GM12878 (cell line): ENCODE measurements at regions not wholly inside any gene's neighbourhood (a gene's known extent, or its start where the extent isn't known, plus 50 kb on each side); places are given as distances from the start of the nearest gene placed in this dataset.

ENCODE experiments used
- ATAC-seq: fragments of 200-7000 bp; cut with Tn5 transposase; 3 replicates; pipeline ENCODE4 v1.9.1; 2020; ENCODE audit warnings: mild to moderate bottlenecking, moderate library complexity
- BruUV-seq: library from RNA; stranded (reverse); fragments of 400-500 nt; replicated peaks from 2 replicates; lab custom pipeline; 2021; lab: Mats Ljungman, UMichigan
- CTCF ChIA-PET: fragments of 300-600 bp; sonication (Branson Sonifier 250); formaldehyde crosslinking; extraction: SDS; loops from one replicate; lab custom pipeline; 2021; ENCODE audit warnings: inconsistent platforms; lab: Yijun Ruan, JAX
- POLR2A ChIA-PET: fragments of 350-600 bp; formaldehyde crosslinking; extraction: SDS; loops from one replicate; lab custom pipeline; 2021; ENCODE audit warnings: inconsistent platforms; lab: Charles Lee
- RAD21 ChIA-PET: fragments of 300-600 bp; sonication (Branson Sonifier 250); formaldehyde crosslinking; loops from one replicate; lab custom pipeline; 2023; ENCODE audit warnings: antibody characterized with exemption; ENCODE audit not compliant: unreplicated experiment; lab: Charles Lee
- SMC1A ChIA-PET: fragments of 300-600 bp; sonication (Branson Sonifier 250); formaldehyde crosslinking; loops from one replicate; lab custom pipeline; 2023; ENCODE audit not compliant: unreplicated experiment, uncharacterized antibody; lab: Charles Lee
- DNase-seq: peaks from one replicate; pipeline ENCODE4 v3.0.0-alpha.2; 2011; ENCODE audit warnings: low read depth, low spot score
- FAIRE-seq: peaks from 3 replicates; lab custom pipeline; 2011; peaks lifted over from hg19 to GRCh38; lab: Jason Lieb, UNC
- H2AFZ ChIP-seq: 2 replicates; pipeline ENCODE4 v1.6.0; 2011; ENCODE audit warnings: low read depth, low read length, control low read depth; ENCODE audit not compliant: control insufficient read depth
- H3K27ac ChIP-seq: 2 replicates; pipeline ENCODE4 v1.5.1; 2011; ENCODE audit warnings: control low read depth; ENCODE audit not compliant: control insufficient read depth, insufficient read depth
- H3K27me3 ChIP-seq, 2 experiments: replicated peaks in 1 of 2; 2 replicates each; pipeline versions ENCODE4 v1.6.0 to v1.6.1; 2011; ENCODE audit warnings: low read length in 1 of 2; ENCODE audit not compliant: control insufficient read depth in 2 of 2, insufficient read depth in 2 of 2
- H3K36me3 ChIP-seq, 2 experiments: 2 replicates each; pipeline ENCODE4 v1.5.1; 2011; ENCODE audit warnings: low read length in 1 of 2; ENCODE audit not compliant: control insufficient read depth in 2 of 2, insufficient read depth in 2 of 2
- H3K4me1 ChIP-seq: 2 replicates; pipeline ENCODE4 v1.6.1; 2011; ENCODE audit warnings: mild to moderate bottlenecking, low read length, moderate library complexity, mixed read lengths; ENCODE audit not compliant: control insufficient read depth, insufficient read depth
- H3K4me2 ChIP-seq: 2 replicates; pipeline ENCODE4 v1.6.0; 2011; ENCODE audit warnings: control low read depth; ENCODE audit not compliant: control insufficient read depth, insufficient read depth
- H3K4me3 ChIP-seq: fragments of 200-600 bp; sonication (generic); 2 replicates; pipeline ENCODE4 v1.5.1; 2016
- H3K79me2 ChIP-seq: 2 replicates; pipeline ENCODE4 v1.6.0; 2011; ENCODE audit warnings: low read length; ENCODE audit not compliant: control insufficient read depth, insufficient read depth
- H3K9ac ChIP-seq: 2 replicates; pipeline ENCODE4 v1.8.0; 2011; ENCODE audit warnings: low read length, control low read depth, mixed read lengths; ENCODE audit not compliant: control insufficient read depth, insufficient read depth
- H3K9me3 ChIP-seq: replicated peaks from 3 replicates; pipeline ENCODE4 v1.5.1; 2011; ENCODE audit warnings: mild to moderate bottlenecking, low read length; ENCODE audit not compliant: control insufficient read depth, insufficient read depth
- H4K20me1 ChIP-seq: 2 replicates; pipeline ENCODE4 v1.6.0; 2011; ENCODE audit not compliant: control insufficient read depth, insufficient read depth
- CEBPB ChIP-seq, 2 experiments: fragments of 150-350 bp in 1 of 2; IDR thresholded peaks; 2 replicates each; pipeline ENCODE4 v1.6.1; 2012 to 2014; ENCODE audit warnings: low read depth in 2 of 2, low read length in 2 of 2, borderline replicate concordance in 1 of 2, inconsistent platforms in 1 of 2
- IRF5 ChIP-seq: fragments of 450-650 bp; IDR thresholded peaks from 2 replicates; pipeline ENCODE4 v1.6.1; 2017; ENCODE audit warnings: borderline replicate concordance
- MYB ChIP-seq: fragments of 150-350 bp; IDR thresholded peaks from 2 replicates; pipeline ENCODE4 v1.6.1; 2014; ENCODE audit warnings: mild to moderate bottlenecking, low read depth, low read length, borderline replicate concordance
- NFXL1 ChIP-seq: fragments of 450-650 bp; IDR thresholded peaks from 2 replicates; pipeline ENCODE4 v1.6.1; 2017; ENCODE audit warnings: antibody characterized with exemption, mild to moderate bottlenecking, borderline replicate concordance
- PML ChIP-seq: IDR thresholded peaks from 2 replicates; pipeline ENCODE4 v1.6.1; 2012; ENCODE audit warnings: low read length, inconsistent platforms
- SIN3A ChIP-seq: IDR thresholded peaks from 2 replicates; pipeline ENCODE4 v1.6.1; 2012; ENCODE audit warnings: low read depth, low read length, improper control_type of control experiment
- USF2 ChIP-seq: IDR thresholded peaks from 2 replicates; pipeline ENCODE4 v1.6.1; 2011; ENCODE audit warnings: low read depth, low read length, improper control_type of control experiment, borderline replicate concordance
- WGBS: methylation state at CpG from one replicate; pipeline ENCODE4 v1.1.6; 2016; ENCODE audit warnings: low lambda C conversion rate; ENCODE audit not compliant: insufficient replicate concordance, insufficient coverage; ENCODE audit errors: missing lambda C conversion rate; 5-methylcytosine and 5-hydroxymethylcytosine counted together
- in situ Hi-C: fragments of 300-500 bp; cut with MboI; formaldehyde crosslinking; loops from 9 replicates; pipeline ENCODE4 v1.14.3; 2018; ENCODE audit warnings: mixed read lengths
- intact Hi-C: fragments of 100-400 bp; cut with micrococcal nuclease; formaldehyde crosslinking; loops from one replicate; pipeline ENCODE4 v1.14.2; 2022; ENCODE audit not compliant: unreplicated experiment
- TF ChIP-seq, protein P1 (sequence below): IDR thresholded peaks from 2 replicates; pipeline ENCODE4 v1.6.1; 2012; ENCODE audit warnings: mild to moderate bottlenecking, low read depth, low read length
- TF ChIP-seq, protein P2 (sequence below): fragments of 450-650 bp; formaldehyde crosslinking; IDR thresholded peaks from 2 replicates; pipeline ENCODE4 v1.4.0; 2022; ENCODE audit warnings: mild to moderate bottlenecking, moderate library complexity
- TF ChIP-seq, protein P3 (sequence below): fragments of 450-650 bp; conservative IDR thresholded peaks from 2 replicates; pipeline ENCODE4 v1.6.1; 2017; ENCODE audit warnings: mild to moderate bottlenecking, moderate library complexity

GRCh38 chr16:72415379-72415778 lies 243.4 kb upstream of the PMFBP1 start:
- Histone ChIP-seq H3K4me1 (no peaks in the 10 kb centered on the region), H3K36me3 (no peaks in the 10 kb centered on the region), H3K27ac (no peak overlapping the region), H3K4me2 (no peak overlapping the region), H3K9ac (no peak overlapping the region), H4K20me1 (no peaks in the 10 kb centered on the region), H3K27me3 (no peaks in the 10 kb centered on the region), H2AFZ (no peak overlapping the region), H3K4me3 (no peak overlapping the region), H3K79me2 (no peaks in the 10 kb centered on the region), H3K9me3 (no peaks in the 10 kb centered on the region; the same call in 2 of the 3 replicates)
- ChIA-PET SMC1A (no interaction called here), POLR2A (no interaction called here), CTCF (interaction anchor here (1.4 kb wide), 1 partner anchor 17 kb away, joined by 3 read pairs; no protein-coding TSS in a partner anchor), RAD21 (no interaction called here)
- ATAC-seq (no peak), DNase-seq (no peak), FAIRE-seq (no peak)
- 24% methylated on average over 1 of the region's 1 CpG for WGBS
- no TSS peak for BruUV-seq
- in situ Hi-C loops (no loop called here), intact Hi-C loops (no loop called here)
- no peak for TF ChIP-seq MYB
- no peak for TF ChIP-seq SIN3A
- TF ChIP-seq IRF5: no peak
- no peak for TF ChIP-seq USF2
- TF ChIP-seq, protein P1, sequence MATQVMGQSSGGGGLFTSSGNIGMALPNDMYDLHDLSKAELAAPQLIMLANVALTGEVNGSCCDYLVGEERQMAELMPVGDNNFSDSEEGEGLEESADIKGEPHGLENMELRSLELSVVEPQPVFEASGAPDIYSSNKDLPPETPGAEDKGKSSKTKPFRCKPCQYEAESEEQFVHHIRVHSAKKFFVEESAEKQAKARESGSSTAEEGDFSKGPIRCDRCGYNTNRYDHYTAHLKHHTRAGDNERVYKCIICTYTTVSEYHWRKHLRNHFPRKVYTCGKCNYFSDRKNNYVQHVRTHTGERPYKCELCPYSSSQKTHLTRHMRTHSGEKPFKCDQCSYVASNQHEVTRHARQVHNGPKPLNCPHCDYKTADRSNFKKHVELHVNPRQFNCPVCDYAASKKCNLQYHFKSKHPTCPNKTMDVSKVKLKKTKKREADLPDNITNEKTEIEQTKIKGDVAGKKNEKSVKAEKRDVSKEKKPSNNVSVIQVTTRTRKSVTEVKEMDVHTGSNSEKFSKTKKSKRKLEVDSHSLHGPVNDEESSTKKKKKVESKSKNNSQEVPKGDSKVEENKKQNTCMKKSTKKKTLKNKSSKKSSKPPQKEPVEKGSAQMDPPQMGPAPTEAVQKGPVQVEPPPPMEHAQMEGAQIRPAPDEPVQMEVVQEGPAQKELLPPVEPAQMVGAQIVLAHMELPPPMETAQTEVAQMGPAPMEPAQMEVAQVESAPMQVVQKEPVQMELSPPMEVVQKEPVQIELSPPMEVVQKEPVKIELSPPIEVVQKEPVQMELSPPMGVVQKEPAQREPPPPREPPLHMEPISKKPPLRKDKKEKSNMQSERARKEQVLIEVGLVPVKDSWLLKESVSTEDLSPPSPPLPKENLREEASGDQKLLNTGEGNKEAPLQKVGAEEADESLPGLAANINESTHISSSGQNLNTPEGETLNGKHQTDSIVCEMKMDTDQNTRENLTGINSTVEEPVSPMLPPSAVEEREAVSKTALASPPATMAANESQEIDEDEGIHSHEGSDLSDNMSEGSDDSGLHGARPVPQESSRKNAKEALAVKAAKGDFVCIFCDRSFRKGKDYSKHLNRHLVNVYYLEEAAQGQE: no peak
- TF ChIP-seq, protein P2, sequence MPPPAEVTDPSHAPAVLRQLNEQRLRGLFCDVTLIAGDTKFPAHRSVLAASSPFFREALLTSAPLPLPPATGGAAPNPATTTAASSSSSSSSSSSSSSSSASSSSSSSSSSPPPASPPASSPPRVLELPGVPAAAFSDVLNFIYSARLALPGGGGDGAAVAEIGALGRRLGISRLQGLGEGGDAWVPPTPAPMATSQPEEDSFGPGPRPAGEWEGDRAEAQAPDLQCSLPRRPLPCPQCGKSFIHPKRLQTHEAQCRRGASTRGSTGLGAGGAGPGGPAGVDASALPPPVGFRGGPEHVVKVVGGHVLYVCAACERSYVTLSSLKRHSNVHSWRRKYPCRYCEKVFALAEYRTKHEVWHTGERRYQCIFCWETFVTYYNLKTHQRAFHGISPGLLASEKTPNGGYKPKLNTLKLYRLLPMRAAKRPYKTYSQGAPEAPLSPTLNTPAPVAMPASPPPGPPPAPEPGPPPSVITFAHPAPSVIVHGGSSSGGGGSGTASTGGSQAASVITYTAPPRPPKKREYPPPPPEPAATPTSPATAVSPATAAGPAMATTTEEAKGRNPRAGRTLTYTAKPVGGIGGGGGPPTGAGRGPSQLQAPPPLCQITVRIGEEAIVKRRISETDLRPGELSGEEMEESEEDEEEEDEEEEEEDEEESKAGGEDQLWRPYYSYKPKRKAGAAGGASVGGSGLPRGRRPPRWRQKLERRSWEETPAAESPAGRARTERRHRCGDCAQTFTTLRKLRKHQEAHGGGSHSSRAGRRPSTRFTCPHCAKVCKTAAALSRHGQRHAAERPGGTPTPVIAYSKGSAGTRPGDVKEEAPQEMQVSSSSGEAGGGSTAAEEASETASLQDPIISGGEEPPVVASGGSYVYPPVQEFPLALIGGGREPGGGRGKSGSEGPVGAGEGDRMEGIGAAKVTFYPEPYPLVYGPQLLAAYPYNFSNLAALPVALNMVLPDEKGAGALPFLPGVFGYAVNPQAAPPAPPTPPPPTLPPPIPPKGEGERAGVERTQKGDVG (CRISPR knock-in tag): no peak
- TF ChIP-seq CEBPB (IDR thresholded peaks at IDR 0.05; ENCODE audit: borderline replicate concordance in 1 of 2, low read depth in 2 of 2, low read length in 2 of 2): no peak
- no peak for TF ChIP-seq PML
- TF ChIP-seq NFXL1: no peak
- TF ChIP-seq, protein P3, sequence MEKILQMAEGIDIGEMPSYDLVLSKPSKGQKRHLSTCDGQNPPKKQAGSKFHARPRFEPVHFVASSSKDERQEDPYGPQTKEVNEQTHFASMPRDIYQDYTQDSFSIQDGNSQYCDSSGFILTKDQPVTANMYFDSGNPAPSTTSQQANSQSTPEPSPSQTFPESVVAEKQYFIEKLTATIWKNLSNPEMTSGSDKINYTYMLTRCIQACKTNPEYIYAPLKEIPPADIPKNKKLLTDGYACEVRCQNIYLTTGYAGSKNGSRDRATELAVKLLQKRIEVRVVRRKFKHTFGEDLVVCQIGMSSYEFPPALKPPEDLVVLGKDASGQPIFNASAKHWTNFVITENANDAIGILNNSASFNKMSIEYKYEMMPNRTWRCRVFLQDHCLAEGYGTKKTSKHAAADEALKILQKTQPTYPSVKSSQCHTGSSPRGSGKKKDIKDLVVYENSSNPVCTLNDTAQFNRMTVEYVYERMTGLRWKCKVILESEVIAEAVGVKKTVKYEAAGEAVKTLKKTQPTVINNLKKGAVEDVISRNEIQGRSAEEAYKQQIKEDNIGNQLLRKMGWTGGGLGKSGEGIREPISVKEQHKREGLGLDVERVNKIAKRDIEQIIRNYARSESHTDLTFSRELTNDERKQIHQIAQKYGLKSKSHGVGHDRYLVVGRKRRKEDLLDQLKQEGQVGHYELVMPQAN: no peak
